ENCODE measurements at regions not wholly inside any gene's neighbourhood (a gene's known extent, or its start where the extent isn't known, plus 50 kb on each side); places are given as distances from the start of the nearest gene placed in this dataset.
A peak's percentile ranks its signal among the peaks of the same experiment; 100 is the strongest.

GRCh38 chr6:22468256-22468965 is 101.0 kb upstream of the HDGFL1 start:
- no peak for DNase-seq

DNA sequence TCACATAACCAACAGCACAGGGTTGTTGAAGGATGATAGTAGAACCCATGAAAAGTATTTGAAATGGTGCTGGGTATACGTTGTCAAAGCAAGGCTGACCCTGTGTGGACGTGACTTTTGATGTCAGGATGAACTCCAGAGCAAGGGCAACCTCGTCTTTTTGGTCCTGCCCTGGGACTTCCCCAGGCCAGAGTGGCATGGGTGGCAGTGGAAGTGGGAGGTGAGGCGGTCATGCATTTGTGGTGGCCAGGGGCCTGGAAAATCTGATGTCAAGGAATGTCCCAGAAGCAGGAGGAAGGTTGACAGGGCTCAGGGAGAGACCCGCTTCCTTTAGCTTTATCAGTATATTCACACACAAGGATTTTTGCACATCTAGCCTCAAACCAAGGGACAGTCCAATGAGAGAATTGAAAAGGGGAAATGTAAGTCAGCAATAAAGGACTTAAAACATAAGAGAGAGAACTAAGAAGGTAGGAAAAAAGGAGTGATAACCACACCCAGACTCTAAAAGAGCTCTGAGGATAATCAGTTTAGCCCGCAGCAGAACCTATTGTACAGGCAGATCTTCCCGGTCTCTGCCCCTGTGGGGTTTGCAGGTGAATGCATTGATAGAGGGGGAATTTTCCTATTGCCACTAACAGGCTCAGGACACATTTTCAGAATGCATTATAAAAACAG is 98.8 kb upstream of the HDGFL1 start:
- no peak for DNase-seq

GRCh38 chr6:22471132-22471690 is 98.2 kb upstream of the HDGFL1 start:
- DNase-seq = peak; percentile 71

- DNase-seq = no peak
These were observed 97.6 kb upstream of the HDGFL1 start for GRCh38 chr6:22471746-22472145.

DNA sequence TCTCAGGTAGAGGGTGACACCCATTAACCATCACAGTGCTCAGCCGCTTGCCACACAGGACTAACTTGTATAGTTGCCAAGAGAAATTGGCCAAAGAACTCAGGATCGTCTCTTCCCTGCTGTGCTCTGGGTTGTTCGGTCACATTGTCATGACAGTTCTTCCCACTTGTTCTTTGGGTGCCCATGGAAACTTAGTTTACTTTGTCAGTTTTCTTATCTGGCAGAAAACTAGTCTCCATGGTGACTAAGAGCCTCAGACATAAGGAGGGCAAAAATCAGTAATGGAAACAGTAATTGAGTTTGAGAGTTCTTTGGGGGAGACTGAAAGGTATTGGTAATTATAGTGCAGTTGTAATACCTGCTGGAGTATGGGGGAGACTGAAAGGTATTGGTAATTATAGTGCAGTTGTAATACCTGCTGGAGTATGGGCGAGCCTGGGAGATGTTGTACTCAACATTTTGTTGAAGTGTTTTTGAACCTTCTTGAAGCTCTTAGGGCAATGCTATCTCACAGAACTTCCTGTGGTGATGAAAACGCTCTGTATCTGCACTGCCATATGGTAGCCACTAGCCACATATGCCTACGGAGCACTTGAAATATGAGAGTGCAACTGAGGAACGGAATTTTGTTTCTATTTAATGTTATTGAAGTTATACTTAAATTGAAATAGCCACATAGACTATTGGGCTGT is 95.2 kb upstream of the HDGFL1 start:
- no peak for DNase-seq

GRCh38 chr6:22476811-22477390 is 92.5 kb upstream of the HDGFL1 start:
- no peak for DNase-seq

DNA sequence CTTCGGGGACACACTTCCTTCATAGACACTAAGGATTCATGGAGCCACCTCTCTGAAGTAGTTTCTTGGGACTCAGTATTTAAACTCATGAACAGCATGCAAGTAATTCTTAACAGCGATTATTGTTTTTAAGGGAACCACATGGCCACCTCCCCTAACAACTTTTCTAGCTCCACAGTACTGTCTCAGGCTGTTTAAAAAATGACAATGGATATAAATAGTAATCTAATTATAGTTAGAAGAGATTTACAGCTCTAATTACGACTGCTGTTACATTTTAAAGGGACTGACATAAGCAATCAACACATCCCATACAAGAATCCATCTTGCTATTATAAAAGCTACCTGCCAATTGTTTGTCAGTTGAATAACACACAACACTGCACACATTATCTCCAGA is 72.1 kb upstream of the HDGFL1 start:
- DNase-seq = no peak

GRCh38 chr6:22499815-22500214 is 69.6 kb upstream of the HDGFL1 start:
- no peak for DNase-seq

DNA sequence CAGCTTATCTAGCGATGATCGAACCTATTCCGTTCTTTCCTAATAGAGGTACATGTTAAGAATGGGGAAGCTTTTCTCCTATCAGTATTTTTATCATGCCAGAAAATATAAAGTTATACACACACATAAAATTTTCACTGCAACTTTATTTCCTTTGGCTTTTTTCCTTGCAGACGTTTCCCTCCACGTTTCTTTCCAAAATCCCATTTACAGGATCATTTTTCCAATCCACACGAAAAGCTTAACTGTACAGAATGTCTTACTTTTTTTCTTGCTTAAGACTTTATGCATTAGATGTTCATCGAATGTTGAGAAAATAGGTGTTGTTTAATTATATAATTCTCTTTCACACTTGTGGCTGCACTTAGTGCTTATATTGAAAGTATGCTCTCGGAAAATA is 62.9 kb upstream of the HDGFL1 start:
- no peak for DNase-seq

DNA sequence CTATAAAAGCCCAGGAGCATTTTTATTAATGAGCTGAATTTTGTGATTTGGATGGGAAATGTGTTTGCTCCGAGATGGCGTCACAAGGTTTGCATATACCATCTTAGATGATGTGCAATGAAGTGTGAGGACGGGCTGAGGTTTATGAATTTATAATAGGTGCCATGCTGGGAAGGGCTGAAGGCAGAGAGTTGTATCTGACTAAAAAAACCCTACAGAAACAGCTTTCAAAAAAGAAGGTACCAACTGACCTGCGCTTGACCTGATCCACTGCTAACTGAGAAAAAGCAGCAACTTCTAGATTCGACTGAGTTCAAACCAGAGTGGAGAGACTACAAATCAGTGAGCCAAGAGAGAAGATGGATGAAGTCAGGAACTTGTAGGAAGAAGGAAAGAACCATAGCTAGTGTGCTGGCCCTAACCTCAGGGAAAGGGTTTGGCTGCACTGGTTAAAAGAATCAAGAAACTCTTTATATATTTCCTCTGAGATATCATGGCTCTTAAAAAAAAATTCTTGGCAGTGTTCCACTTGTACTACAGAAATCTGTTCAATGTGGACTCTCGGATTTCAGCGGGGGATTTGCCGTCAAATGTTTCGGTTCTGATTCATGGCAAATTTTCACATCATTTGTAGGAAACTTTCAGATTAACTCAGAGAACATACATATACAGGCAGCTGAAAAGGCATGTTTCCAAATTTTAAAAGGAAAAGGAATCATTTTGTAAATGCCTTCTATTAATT is 56.5 kb upstream of the HDGFL1 start:
- DNase-seq = peak; percentile 80

DNA sequence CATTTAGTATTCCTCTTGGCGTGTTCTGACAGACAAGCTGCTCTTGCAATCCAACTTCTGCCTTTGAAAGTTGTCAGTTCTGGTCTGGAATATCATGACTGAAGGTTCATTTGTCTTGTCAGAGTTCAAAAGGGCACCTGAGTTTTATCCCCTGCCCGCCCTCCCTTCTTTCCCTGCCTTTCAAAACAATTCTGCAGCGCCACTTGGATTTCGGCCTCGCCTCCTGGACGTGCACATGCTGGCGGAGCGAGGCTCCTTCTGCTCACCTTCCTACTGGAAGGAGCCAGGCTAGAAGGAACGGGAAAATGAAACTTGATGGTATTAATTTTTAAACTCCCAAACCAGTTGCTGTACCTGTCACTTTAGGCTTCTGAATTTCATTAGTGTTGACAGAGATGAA is 55.7 kb upstream of the HDGFL1 start:
- peak; percentile 84 for DNase-seq

DNA sequence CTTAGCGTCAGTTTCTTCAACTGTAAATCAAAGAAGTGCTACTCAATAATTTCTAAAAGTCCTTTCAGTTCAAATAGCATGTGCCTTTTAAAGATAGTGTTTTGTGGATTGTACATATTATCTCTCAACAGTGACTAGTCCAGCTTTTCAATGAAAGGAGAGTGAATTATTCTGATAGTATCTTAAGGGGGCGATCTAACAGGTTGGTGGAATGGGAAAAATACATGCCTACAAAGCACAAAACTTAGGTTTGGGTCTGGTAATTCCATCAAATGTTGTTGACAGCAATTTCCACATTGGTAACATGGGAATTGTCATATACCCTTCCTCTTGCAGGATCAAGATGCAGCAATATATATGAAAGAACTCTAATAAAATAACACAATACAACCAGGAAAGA is 50.1 kb upstream of the HDGFL1 start:
- no peak for DNase-seq

All from eye (tissue), 1 donor.